ENCODE measurements at regions not wholly inside any gene's neighbourhood (a gene's known extent, or its start where the extent isn't known, plus 50 kb on each side); places are given as distances from the start of the nearest gene placed in this dataset.

- no peak for TF ChIP-seq CTCF (IDR thresholded peaks at IDR 0.05)
- TF ChIP-seq POLR2A (IDR thresholded peaks at IDR 0.05), result no peak
Measured at GRCh38 chr13:52975161-52975560, 53.5 kb upstream of the OLFM4 start.

All from suprapubic skin (tissue), 3 donors.